ENCODE measurements at regions not wholly inside any gene's neighbourhood (a gene's known extent, or its start where the extent isn't known, plus 50 kb on each side); places are given as distances from the start of the nearest gene placed in this dataset.

GRCh38 chr10:128599538-128599937 lies 473.3 kb upstream of the MKI67 start:
- no peaks in the 10 kb centered on the region for H3F3A ChIP-seq (ENCODE audit: insufficient read depth, low read length, poor library complexity, severe bottlenecking)

GRCh38 chr10:128602183-128602582 lies 476.0 kb upstream of the MKI67 start:
- Histone ChIP-seq H4K20me1 (ENCODE audit: insufficient read depth) (no peaks in the 10 kb centered on the region), H3K9ac (ENCODE audit: low read length) (no peak overlapping the region), H3K79me2 (replicated peaks; ENCODE audit: insufficient read depth, low read length) (no peaks in the 10 kb centered on the region), H3K4me3 (ENCODE audit: low read length) (no peak overlapping the region), H3K27me3 (ENCODE audit: insufficient read depth, low read depth, low read length) (no peaks in the 10 kb centered on the region), H3K36me3 (ENCODE audit: insufficient read depth, low read length) (no peaks in the 10 kb centered on the region), H3K4me2 (ENCODE audit: low read length) (no peak overlapping the region), H3K27ac (ENCODE audit: low read length) (no peak overlapping the region), H3K9me2 (ENCODE audit: insufficient read depth, low read length) (no peaks in the 10 kb centered on the region), H3K9me3 (ENCODE audit: low read length) (no peaks in the 10 kb centered on the region), H3F3A (ENCODE audit: insufficient read depth, low read length, poor library complexity, severe bottlenecking) (no peaks in the 10 kb centered on the region), H2AFZ (ENCODE audit: low read depth, low read length) (no peak overlapping the region)
- no peak for TF ChIP-seq EZH2 (IDR thresholded peaks at IDR 0.05; ENCODE audit: borderline replicate concordance, insufficient read depth, low read length, poor library complexity, severe bottlenecking)
- TF ChIP-seq RAD21 (conservative IDR thresholded peaks at IDR 0.05), result no peak
- no peak for TF ChIP-seq CTCF (IDR thresholded peaks at IDR 0.05; ENCODE audit: poor library complexity, severe bottlenecking)
- no peak for TF ChIP-seq POLR2AphosphoS5 (IDR thresholded peaks at IDR 0.05)
- TF ChIP-seq MXI1 (conservative IDR thresholded peaks at IDR 0.05; ENCODE audit: poor library complexity, severe bottlenecking), result no peak
- no peak for TF ChIP-seq EP300 (conservative IDR thresholded peaks at IDR 0.05; ENCODE audit: poor library complexity, severe bottlenecking)
- no peak for TF ChIP-seq TAF1 (IDR thresholded peaks at IDR 0.05; ENCODE audit: low read depth)

More at GRCh38 chr10:128599538-128599937, 473.3 kb upstream of the MKI67 start:
- Histone ChIP-seq H3K36me3 (ENCODE audit: insufficient read depth, low read length) (no peaks in the 10 kb centered on the region), H3K9me2 (ENCODE audit: insufficient read depth, low read length) (no peaks in the 10 kb centered on the region), H4K20me1 (ENCODE audit: insufficient read depth) (no peaks in the 10 kb centered on the region), H3K9me3 (ENCODE audit: low read length) (no peaks in the 10 kb centered on the region), H3K27ac (ENCODE audit: low read length) (no peak overlapping the region), H2AFZ (ENCODE audit: low read depth, low read length) (no peak overlapping the region), H3K4me2 (ENCODE audit: low read length) (no peak overlapping the region), H3K79me2 (replicated peaks; ENCODE audit: insufficient read depth, low read length) (no peaks in the 10 kb centered on the region), H3K4me3 (ENCODE audit: low read length) (no peak overlapping the region), H3K9ac (ENCODE audit: low read length) (no peak overlapping the region), H3K27me3 (ENCODE audit: insufficient read depth, low read depth, low read length) (no peaks in the 10 kb centered on the region)
- TF ChIP-seq EZH2 (IDR thresholded peaks at IDR 0.05; ENCODE audit: borderline replicate concordance, insufficient read depth, low read length, poor library complexity, severe bottlenecking), result no peak
- TF ChIP-seq MXI1 (conservative IDR thresholded peaks at IDR 0.05; ENCODE audit: poor library complexity, severe bottlenecking), result no peak
- TF ChIP-seq RAD21 (conservative IDR thresholded peaks at IDR 0.05), result no peak
- no peak for TF ChIP-seq SMC3 (conservative IDR thresholded peaks at IDR 0.05; ENCODE audit: poor library complexity)
- TF ChIP-seq TAF1 (IDR thresholded peaks at IDR 0.05; ENCODE audit: low read depth), result no peak
- TF ChIP-seq EP300 (conservative IDR thresholded peaks at IDR 0.05; ENCODE audit: poor library complexity, severe bottlenecking), result no peak
- no peak for TF ChIP-seq REST (IDR thresholded peaks at IDR 0.05; ENCODE audit: borderline replicate concordance)
- TF ChIP-seq POLR2AphosphoS5 (IDR thresholded peaks at IDR 0.05), result no peak
- no peak for TF ChIP-seq CTCF (IDR thresholded peaks at IDR 0.05; ENCODE audit: poor library complexity, severe bottlenecking)
